Neural cell (in vitro differentiated cells): ENCODE measurements at regions not wholly inside any gene's neighbourhood (a gene's known extent, or its start where the extent isn't known, plus 50 kb on each side); places are given as distances from the start of the nearest gene placed in this dataset.

Experiments
- H2AFZ ChIP-seq: fragments of 200-600, 300-800 bp; sonication (generic), shearing (Covaris generic); 2 replicates; pipeline ENCODE4 v1.6.0; 2014; ENCODE audit warnings: low read depth, mild to moderate bottlenecking, antibody characterized with exemption, low read length, moderate library complexity
- H3F3A ChIP-seq: fragments of 200-600 bp; shearing (Covaris generic); 2 replicates; pipeline ENCODE4 v1.6.1; 2016; ENCODE audit warnings: mild to moderate bottlenecking, moderate library complexity, mixed read lengths, antibody characterized with exemption, low read length; ENCODE audit not compliant: insufficient read depth, poor library complexity, severe bottlenecking
- H3K27ac ChIP-seq: fragments of 200-600, 300-800 bp; sonication (generic), shearing (Covaris generic); 2 replicates; pipeline ENCODE4 v1.5.1; 2014; ENCODE audit warnings: mild to moderate bottlenecking, low read length, moderate library complexity
- H3K27me3 ChIP-seq: fragments of 300-800, 200-600 bp; sonication (generic), shearing (Covaris generic); 2 replicates; pipeline ENCODE4 v1.6.0; 2014; ENCODE audit warnings: mild to moderate bottlenecking, low read depth, low read length, moderate library complexity; ENCODE audit not compliant: insufficient read depth
- H3K36me3 ChIP-seq: fragments of 300-800, 200-600 bp; sonication (generic), shearing (Covaris generic); 2 replicates; pipeline ENCODE4 v1.5.1; 2014; ENCODE audit warnings: mild to moderate bottlenecking, antibody characterized with exemption, low read length, moderate library complexity; ENCODE audit not compliant: insufficient read depth
- H3K4me2 ChIP-seq: fragments of 300-800, 200-600 bp; sonication (generic), shearing (Covaris generic); 2 replicates; pipeline ENCODE4 v1.6.0; 2014; ENCODE audit warnings: mild to moderate bottlenecking, low read length
- H3K4me3 ChIP-seq: fragments of 300-800, 200-600 bp; sonication (generic), shearing (Covaris generic); 2 replicates; pipeline ENCODE4 v1.5.1; 2014; ENCODE audit warnings: mild to moderate bottlenecking, low read length, moderate library complexity
- H3K79me2 ChIP-seq: fragments of 200-600 bp; shearing (Covaris generic); replicated peaks from 2 replicates; pipeline ENCODE4 v1.6.0; 2014; ENCODE audit warnings: mild to moderate bottlenecking, low read length, moderate library complexity; ENCODE audit not compliant: insufficient read depth
- H3K9ac ChIP-seq: fragments of 300-800, 200-600 bp; sonication (generic), shearing (Covaris generic); 2 replicates; pipeline ENCODE4 v1.6.1; 2016; ENCODE audit warnings: mild to moderate bottlenecking, low read length, mixed read lengths
- H3K9me2 ChIP-seq: fragments of 200-600 bp; shearing (Covaris generic); 2 replicates; pipeline ENCODE4 v1.6.1; 2016; ENCODE audit warnings: mild to moderate bottlenecking, low read length, mixed read lengths; ENCODE audit not compliant: insufficient read depth
- H3K9me3 ChIP-seq: fragments of 200-600, 300-800 bp; sonication (generic), shearing (Covaris generic); 2 replicates; pipeline ENCODE4 v1.6.1; 2016; ENCODE audit warnings: mild to moderate bottlenecking, mixed run types, low read length, moderate library complexity, mixed read lengths
- H4K20me1 ChIP-seq: fragments of 200-600 bp; shearing (Covaris generic); 2 replicates; pipeline ENCODE4 v1.6.1; 2016; ENCODE audit warnings: mild to moderate bottlenecking, mixed run types; ENCODE audit not compliant: insufficient read depth
- EP300 ChIP-seq: fragments of 450-650 bp; conservative IDR thresholded peaks from 2 replicates; pipeline ENCODE4 v1.6.1; 2014; ENCODE audit warnings: antibody characterized with exemption, mild to moderate bottlenecking, moderate library complexity; ENCODE audit not compliant: poor library complexity, severe bottlenecking
- EZH2 ChIP-seq: fragments of 200-600, 300-800 bp; shearing (Covaris generic), sonication (generic); IDR thresholded peaks from 2 replicates; pipeline ENCODE4 v1.6.1; 2014; ENCODE audit warnings: antibody characterized with exemption, low read length, borderline replicate concordance, mild to moderate bottlenecking; ENCODE audit not compliant: insufficient read depth, poor library complexity, severe bottlenecking
- MXI1 ChIP-seq: fragments of 450-650 bp; conservative IDR thresholded peaks from 2 replicates; pipeline ENCODE4 v1.6.1; 2014; ENCODE audit warnings: antibody characterized with exemption, mild to moderate bottlenecking; ENCODE audit not compliant: poor library complexity, severe bottlenecking
- POLR2AphosphoS5 ChIP-seq: IDR thresholded peaks from 2 replicates; pipeline ENCODE4 v1.6.1; 2012
- RAD21 ChIP-seq: fragments of 450-650 bp; conservative IDR thresholded peaks from 2 replicates; pipeline ENCODE4 v1.6.1; 2014; ENCODE audit warnings: antibody characterized with exemption, mild to moderate bottlenecking, moderate library complexity
- SMC3 ChIP-seq: fragments of 450-650 bp; conservative IDR thresholded peaks from 2 replicates; pipeline ENCODE4 v1.6.1; 2014; ENCODE audit warnings: antibody characterized with exemption, mild to moderate bottlenecking, moderate library complexity; ENCODE audit not compliant: poor library complexity
- TAF1 ChIP-seq: IDR thresholded peaks from 2 replicates; pipeline ENCODE4 v1.6.1; 2012; ENCODE audit warnings: low read depth
- TF ChIP-seq, protein P1 (sequence below): IDR thresholded peaks from 2 replicates; pipeline ENCODE4 v1.6.1; 2012; ENCODE audit warnings: borderline replicate concordance
- TF ChIP-seq, protein P2 (sequence below): fragments of 450-650 bp; IDR thresholded peaks from 2 replicates; pipeline ENCODE4 v1.5.1; 2014; ENCODE audit warnings: antibody characterized with exemption, mild to moderate bottlenecking, moderate library complexity; ENCODE audit not compliant: poor library complexity, severe bottlenecking

- H3K4me2 ChIP-seq, result no peak overlapping the region
- H3K79me2 ChIP-seq, result no peaks in the 10 kb centered on the region
- no peak overlapping the region for H3K9ac ChIP-seq
- TF ChIP-seq, protein P1, sequence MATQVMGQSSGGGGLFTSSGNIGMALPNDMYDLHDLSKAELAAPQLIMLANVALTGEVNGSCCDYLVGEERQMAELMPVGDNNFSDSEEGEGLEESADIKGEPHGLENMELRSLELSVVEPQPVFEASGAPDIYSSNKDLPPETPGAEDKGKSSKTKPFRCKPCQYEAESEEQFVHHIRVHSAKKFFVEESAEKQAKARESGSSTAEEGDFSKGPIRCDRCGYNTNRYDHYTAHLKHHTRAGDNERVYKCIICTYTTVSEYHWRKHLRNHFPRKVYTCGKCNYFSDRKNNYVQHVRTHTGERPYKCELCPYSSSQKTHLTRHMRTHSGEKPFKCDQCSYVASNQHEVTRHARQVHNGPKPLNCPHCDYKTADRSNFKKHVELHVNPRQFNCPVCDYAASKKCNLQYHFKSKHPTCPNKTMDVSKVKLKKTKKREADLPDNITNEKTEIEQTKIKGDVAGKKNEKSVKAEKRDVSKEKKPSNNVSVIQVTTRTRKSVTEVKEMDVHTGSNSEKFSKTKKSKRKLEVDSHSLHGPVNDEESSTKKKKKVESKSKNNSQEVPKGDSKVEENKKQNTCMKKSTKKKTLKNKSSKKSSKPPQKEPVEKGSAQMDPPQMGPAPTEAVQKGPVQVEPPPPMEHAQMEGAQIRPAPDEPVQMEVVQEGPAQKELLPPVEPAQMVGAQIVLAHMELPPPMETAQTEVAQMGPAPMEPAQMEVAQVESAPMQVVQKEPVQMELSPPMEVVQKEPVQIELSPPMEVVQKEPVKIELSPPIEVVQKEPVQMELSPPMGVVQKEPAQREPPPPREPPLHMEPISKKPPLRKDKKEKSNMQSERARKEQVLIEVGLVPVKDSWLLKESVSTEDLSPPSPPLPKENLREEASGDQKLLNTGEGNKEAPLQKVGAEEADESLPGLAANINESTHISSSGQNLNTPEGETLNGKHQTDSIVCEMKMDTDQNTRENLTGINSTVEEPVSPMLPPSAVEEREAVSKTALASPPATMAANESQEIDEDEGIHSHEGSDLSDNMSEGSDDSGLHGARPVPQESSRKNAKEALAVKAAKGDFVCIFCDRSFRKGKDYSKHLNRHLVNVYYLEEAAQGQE, result no peak
- TF ChIP-seq SMC3, result no peak
- TF ChIP-seq TAF1, result no peak
- no peak for TF ChIP-seq EP300
- TF ChIP-seq MXI1, result no peak
- TF ChIP-seq RAD21, result no peak
- no peak for TF ChIP-seq EZH2
- TF ChIP-seq POLR2AphosphoS5, result no peak
- TF ChIP-seq, protein P2, sequence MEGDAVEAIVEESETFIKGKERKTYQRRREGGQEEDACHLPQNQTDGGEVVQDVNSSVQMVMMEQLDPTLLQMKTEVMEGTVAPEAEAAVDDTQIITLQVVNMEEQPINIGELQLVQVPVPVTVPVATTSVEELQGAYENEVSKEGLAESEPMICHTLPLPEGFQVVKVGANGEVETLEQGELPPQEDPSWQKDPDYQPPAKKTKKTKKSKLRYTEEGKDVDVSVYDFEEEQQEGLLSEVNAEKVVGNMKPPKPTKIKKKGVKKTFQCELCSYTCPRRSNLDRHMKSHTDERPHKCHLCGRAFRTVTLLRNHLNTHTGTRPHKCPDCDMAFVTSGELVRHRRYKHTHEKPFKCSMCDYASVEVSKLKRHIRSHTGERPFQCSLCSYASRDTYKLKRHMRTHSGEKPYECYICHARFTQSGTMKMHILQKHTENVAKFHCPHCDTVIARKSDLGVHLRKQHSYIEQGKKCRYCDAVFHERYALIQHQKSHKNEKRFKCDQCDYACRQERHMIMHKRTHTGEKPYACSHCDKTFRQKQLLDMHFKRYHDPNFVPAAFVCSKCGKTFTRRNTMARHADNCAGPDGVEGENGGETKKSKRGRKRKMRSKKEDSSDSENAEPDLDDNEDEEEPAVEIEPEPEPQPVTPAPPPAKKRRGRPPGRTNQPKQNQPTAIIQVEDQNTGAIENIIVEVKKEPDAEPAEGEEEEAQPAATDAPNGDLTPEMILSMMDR, result no peak
- no peaks in the 10 kb centered on the region for H3K9me3 ChIP-seq
- no peaks in the 10 kb centered on the region for H3K36me3 ChIP-seq
- no peak overlapping the region for H2AFZ ChIP-seq
- H3F3A ChIP-seq, result no peaks in the 10 kb centered on the region
- no peak overlapping the region for H3K27ac ChIP-seq
- no peaks in the 10 kb centered on the region for H3K9me2 ChIP-seq
- H4K20me1 ChIP-seq, result no peaks in the 10 kb centered on the region
- H3K4me3 ChIP-seq, result no peak overlapping the region
- no peaks in the 10 kb centered on the region for H3K27me3 ChIP-seq
Observed at GRCh38 chr22:49437956-49438355, 389.7 kb downstream of the BRD1 start.

GRCh38 chr22:49437356-49437755, 390.3 kb downstream of the BRD1 start:
- Histone ChIP-seq H3K27me3 (no peaks in the 10 kb centered on the region), H3F3A (no peaks in the 10 kb centered on the region), H3K4me2 (no peak overlapping the region), H4K20me1 (no peaks in the 10 kb centered on the region), H3K9ac (no peak overlapping the region), H3K9me2 (no peaks in the 10 kb centered on the region), H3K36me3 (no peaks in the 10 kb centered on the region), H2AFZ (no peak overlapping the region), H3K9me3 (no peaks in the 10 kb centered on the region), H3K4me3 (no peak overlapping the region), H3K79me2 (no peaks in the 10 kb centered on the region), H3K27ac (no peak overlapping the region)
- TF ChIP-seq EZH2, result no peak
- no peak for TF ChIP-seq RAD21
- TF ChIP-seq SMC3, result no peak
- TF ChIP-seq EP300, result no peak
- no peak for TF ChIP-seq POLR2AphosphoS5
- TF ChIP-seq, protein P2, result no peak
- no peak for TF ChIP-seq MXI1
- TF ChIP-seq, protein P1, result no peak
- TF ChIP-seq TAF1, result no peak
